ENCODE measurements at regions not wholly inside any gene's neighbourhood (a gene's known extent, or its start where the extent isn't known, plus 50 kb on each side); places are given as distances from the start of the nearest gene placed in this dataset.

DNA sequence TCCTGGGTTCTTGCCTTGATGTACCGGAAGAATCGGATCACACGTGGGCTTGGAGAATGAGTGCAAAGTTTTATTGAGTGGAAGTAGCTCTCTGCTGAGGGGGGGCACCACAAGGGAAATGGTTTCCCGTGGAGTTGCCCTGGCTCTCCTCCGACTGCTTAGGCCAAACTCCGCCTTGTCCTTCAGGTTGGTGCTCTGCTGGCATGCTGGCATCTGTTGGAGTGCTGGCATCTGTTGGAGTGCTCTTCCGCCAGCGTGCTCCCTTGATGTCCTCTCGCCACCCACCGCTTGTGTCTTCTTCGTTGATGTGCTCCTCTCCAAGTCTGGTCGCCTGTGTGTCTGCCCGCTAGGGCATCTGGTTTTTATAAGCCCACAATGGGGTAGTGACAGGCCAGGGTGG, 317.1 kb upstream of the HSF2 start:
- no peak for DNase-seq

DNA sequence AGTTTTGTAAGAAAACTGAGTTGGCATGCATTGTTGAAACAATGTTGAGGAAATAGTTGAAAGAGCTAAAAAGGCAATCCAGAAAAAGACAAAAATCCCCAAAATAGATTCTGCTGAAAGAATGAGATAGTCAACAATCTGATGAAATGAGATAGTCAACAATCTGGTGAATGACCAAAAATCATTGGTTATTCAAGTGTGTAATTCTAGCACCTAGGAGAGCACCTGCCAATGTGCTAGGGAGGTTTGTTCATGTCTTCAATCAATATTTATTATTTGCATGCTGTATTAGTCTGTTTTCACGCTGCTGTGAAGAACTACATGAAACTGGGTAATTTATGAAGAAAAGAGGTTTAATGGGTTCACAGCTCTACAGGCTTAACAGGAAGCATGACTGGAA, 307.1 kb upstream of the HSF2 start:
- no peak for DNase-seq

DNA sequence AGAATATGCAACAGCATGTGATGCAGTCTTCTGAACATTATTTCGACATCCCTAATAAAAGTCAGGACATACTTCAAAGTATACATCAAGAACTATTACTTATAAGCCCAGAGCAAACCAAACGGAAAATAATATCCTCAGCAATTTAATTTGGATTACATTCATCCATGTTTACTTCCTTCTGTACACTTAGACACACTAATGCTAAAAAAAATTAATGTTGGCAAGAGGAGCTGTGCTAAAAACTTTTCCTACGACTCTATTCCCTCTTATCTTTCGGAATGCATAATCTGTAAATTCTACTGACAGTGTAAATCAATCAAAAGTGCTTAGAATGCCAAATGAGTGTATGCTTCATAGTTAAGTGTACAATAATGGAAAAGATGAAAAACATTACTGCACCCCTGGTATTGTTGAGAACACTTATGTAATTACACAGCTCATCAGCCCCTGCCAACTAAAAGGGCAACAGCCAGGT, 301.2 kb upstream of the HSF2 start:
- no peak for DNase-seq

DNA sequence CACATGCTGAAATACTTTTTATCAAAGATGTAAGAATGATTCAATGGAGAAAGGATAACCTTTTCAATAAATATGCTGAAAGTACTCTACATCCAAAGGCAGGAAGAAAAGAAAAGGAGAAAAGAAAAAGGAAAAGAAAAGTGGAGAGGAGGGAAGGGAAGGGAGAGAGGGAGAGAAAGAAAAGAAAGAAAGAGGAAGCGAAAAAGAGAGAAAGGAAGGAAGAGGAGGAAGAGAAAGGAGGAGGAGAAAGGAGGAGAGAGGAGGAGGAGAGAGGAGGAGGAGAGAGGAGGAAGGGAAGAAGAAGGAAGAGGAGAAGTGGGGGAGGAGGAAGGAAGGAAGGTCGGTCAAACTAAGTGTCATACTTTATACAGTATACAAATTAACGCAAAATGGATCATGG, 297.4 kb upstream of the HSF2 start:
- DNase-seq: no peak

DNA sequence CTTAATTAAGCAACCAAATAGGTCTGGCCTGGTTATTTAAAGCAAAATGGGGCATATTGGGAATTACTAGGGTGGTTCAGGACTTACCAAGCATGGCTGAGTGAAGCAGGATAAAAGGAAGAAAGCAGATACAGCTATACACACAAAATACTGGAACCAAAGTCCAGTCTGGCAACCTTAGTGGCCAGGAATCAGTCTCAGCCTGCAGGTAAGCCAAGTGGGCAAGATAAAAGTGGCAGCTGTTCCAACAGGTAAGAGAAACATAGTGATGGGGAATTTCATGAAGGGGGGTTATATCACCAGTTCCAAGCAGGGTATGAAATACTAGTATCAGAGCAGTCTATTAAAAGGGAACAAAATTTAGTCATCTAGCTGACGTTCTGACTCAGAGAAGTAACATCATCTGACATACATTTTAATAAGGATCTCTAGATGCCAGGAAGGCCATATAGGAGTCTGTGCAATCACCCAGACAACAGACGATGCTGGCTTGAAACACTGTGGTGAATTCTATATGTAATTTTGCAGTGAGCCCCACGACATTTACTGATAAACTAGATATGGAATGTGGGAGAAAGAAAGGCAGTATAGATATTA, 292.1 kb upstream of the HSF2 start:
- DNase-seq: no peak

DNA sequence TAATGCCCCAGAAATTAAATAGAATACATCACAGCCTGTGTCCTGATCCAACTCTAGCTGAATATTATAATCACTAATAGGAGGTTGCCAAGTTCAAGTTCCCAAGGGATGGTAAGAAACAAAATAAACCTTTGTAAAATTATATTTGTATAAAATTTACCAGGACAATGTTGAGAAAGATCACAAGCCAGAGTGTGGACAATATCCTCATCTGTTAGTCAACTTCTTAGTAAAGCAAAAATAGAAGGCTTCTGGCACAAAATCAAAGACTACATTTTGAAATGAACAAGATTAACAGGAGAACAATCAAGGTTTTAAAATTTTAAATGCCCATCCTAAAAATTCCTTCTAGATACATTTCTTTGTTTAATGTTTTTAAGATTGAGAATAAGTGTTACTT, 290.4 kb upstream of the HSF2 start:
- no peak for DNase-seq

DNA sequence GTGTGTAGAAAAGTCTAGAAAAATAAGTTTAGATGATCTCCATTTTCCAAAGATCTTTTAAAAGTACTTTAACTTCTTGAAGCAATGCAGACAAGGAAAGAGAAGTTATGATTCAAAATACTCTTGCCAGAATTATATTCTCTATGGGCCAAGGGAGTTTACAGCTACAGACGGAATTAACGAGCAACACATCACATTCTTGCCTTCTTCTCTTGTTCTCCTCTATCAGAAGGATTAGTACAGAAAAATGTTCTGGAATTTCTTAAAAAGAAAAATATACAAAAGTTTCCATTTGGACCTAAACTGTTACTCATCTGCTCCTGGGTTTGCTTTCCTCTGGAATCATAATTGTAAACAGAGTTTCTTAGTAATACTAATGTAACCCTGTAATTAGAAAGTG, 284.7 kb upstream of the HSF2 start:
- no peak for DNase-seq

DNA sequence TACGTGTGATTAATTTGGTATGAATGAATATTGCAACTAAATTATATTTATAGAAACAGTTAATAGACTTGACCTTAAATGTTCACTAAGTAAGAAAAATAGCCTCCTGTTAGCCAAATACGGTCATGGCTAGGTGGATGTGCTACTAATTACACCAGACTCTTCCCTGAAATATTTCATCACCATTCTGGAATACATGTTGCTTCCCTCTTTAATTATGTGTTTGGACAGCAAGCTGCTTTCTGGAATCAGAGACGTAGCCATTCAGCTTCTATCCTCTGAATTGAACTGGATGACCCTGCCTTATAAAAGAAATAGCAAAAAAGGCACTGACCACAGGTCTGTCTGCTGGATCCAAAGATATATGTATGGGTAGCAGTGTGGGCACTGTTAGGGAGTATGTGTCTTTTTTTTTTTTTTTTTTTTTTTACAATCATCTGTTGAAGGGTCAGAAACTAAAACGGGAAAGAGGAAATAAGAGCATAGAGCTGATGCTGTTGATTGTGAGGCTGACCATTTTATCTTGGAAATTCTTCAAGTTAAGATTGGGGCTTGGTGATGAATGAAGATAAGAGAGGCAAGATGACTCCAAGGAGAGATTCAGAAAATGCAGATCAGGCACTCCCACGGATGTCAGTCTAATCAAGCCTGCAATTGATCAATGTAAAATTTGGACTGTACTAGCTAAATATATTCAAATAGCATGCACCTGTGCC, 283.2 kb upstream of the HSF2 start:
- no peak for DNase-seq

DNA sequence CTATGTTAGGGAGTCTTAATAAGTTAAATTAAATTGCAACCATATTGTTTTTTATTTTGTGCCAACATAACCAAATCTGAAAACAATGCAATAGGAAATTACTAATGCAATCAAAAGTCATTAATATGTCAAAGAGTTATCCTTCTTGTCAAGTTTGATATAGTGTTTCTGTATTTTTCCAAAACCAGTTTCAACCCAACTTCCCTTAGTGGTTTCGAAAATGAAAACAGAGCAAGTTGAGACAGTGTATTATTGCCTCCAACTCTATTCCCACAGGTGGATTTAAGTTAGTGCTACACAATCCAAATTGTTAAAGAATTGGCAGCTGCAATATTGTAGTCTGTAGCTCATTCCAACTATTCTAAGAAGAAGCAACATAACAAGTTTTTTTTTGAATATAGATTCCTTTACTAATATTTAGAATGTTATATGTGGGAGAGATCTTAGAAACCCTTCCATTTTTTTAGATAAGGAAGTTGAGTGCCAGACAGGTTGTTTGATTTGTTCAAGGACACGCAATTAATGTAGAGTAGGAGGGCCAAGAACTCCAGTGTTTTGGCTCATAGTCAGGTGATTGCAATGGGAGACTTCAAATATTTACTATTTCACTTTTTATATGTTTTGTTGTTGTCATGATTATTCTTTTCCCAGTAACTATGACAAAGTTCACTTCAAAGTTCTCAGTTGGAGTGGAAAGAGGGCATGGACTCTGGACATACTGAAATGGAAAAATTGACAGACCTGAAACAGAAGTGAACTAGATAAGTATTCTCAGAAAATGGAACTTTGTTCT, 282.4 kb upstream of the HSF2 start:
- DNase-seq: no peak

DNA sequence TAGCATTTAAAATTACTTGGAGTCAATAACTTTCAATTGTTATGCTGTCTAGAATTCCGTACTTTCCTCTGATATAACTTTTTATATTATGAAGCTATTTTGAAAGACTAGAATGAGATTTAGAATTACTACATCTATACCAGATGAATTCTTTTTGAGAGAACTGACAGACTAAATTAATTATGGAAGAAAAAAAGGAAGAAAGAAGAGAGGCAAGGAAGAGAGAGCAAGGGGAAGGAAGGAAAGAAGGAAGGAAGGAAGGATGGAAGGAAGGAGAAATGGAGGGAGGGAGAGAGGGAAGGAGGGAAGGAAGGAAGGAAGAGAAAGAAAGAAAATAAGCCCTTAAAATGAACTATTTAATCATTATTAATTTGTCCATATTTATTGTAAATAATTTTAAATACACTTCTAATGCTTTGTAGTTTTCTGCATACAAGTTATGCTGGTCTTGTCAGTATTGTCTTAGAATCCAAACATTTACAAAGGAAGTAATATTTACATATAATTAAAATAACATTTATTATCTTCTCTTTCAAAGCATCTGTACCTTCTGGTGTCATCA, 280.4 kb upstream of the HSF2 start:
- DNase-seq: no peak

DNA sequence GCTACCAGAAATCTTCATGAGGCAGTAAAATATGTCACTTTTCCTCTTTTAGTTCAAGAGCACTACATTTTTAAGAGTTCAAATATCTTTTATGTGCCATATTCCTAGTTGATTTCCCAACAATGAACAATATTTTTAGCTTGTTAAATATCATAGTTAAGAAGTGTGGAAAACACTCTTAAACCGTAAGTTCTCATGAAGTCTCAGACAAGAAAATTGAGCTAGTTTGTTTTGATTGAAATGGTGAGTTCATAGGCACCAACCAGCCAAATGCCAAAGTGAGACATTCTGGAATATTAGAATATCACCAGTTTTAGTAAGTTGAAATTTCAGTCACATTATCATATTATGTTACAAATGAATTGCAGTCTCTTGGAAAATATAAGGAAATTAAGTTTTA, 277.2 kb upstream of the HSF2 start:
- DNase-seq: no peak

DNA sequence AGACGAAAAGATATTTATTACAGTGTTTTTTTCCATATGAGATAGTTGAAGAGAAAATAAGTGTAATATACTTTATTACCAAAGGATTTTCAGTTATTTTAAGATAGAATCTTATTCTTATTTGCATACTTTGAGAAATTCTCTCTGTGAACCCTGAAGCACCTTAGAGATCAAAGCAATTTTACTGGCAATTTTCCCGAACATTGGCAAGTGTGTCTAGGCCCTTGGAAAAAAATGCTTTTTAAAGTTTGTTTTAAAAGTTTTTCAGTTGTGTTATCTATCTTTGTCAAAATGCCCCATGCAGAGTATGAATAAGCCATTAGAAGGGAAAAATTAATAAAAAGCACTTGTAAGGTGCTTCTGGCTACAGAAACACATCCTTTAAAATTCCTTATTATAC, 276.8 kb upstream of the HSF2 start:
- DNase-seq: no peak

DNA sequence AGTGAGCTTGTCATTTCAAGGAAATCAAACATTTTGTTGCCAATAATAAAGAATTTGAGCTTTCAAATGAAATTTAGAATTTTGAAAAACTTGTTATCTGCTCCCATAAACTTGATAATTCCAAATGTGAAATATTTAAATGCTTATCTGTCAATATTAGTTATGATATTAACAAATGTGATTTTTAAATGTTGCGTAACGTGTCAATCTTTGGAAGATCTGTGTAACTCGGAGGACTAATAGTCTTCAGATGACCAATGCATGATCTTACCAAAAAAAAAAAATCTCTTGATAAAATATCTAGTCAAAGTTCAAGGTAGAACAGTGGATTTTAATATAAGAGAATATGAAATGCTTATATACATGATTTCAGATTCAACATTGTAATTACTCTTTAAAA, 274.5 kb upstream of the HSF2 start:
- no peak for DNase-seq

DNA sequence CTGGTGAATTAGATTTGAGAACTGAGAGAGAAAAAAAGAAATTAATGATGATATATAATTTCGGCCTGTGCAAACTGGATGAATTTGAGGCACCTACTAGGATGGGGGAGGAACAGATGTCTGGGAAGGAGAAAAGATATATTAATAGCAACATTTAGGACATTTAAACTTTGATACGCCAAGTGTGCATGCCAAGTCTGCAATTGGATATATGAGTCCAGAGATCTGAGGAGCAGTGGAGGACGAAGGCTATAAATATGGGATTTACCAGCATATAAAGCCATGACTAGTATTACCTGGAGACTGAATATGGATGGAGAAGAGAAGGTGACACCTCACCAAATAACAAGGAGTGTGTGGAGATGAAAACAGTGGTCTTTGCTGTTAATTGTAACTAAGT, 272.6 kb upstream of the HSF2 start:
- DNase-seq: no peak

DNA sequence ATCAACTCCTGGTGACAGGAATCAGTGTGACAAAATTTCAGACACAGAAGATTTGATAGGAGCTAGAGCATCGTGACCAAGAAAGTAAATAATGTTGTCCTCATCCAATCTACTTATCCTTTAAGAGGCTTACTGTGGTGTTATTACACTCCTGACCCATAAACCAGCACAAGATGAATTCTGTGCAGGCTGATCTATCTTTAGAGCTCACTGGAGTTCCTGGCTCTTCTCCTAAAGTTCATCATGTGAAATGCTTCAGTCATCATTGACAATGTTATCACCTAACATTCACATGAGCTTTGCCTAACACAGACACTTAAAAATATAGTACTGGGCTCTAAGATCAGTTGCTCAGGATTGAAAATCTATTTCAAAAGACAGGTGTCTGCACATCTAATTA, 271.0 kb upstream of the HSF2 start:
- no peak for DNase-seq

DNA sequence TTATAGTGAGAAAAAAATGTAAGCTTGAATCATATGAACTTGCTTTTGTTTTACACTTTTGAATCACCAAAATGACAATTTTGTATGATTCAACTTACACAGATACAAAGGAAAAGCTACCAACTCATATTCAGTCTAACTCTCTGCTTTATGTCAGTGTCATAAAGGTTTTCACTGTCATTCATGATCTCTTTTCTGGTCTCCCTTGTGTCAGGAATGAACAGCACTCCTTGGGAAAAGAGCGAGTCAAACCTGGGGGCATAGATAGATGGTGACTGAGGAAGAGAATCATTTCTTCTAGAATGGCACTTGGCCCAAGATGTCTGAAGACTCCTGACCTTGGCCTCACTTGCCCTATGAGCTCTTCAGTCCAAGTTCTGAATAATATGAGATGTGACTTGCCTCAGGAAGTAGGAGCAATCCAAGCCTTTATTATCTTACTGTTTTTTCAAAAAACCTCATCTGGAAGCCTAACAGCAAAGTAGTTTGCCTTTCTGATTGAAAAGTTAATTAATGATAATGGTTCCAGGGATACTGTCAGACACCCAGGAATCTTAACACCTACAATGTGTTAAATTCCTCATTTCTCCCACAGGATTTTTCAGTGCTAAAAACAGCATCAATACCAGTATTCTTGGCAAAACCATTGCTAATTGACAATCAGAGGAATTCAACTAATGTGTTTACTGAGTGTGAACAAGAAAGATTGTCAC, 270.0 kb upstream of the HSF2 start:
- no peak for DNase-seq

DNA sequence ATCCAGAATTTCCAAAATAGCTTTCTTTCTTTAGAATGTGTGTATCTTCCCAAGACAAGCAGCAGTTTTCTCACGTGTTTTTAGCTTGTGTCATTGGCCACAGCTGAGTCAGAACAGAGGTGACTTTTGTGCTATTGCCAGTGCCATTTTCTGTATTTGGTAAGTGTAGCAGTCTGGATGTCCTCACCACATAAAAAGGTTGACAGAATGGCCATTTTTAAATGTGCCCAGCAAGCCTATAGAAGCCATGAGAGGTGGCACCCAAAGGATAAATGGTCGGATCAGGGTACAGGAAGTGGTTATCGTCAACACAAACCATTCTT, 269.5 kb upstream of the HSF2 start:
- no peak for DNase-seq

DNA sequence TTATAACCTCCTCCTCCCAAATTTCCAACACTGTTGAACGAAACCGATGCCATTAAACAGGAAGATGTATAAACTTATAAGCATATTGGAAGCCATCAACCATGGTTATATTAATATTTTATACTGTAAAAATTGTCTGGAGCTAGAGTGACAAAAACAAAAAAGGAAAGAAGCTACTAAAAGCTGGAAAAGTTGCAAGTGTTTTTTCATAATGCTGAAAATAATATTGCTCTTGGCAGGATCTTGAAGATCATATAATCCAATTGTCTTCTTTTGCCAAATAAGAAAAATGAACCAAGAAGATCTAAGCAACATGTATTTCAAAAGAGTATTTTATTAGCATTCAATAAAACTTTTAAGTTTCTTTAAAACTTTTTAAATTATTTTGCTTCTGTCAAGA, 268.9 kb upstream of the HSF2 start:
- DNase-seq: no peak

DNA sequence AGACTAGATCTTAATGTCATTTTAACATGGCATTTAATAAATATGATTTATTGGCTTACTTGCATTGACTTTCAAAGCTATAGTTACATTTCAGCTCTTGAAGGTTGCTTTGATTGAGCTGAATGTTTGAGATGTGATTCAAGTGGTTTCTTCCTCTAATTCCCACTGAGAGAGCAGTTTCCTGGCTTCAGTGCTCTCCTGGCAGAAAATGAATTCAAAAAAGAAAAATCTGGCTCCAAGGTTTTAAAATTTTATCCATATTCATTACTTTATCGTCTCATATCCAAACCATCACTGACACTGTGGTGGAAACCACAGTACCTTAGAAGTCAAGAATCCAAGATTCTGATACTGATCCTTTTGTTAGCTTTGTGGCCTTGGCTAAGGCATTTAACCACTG, 263.1 kb upstream of the HSF2 start:
- no peak for DNase-seq

DNA sequence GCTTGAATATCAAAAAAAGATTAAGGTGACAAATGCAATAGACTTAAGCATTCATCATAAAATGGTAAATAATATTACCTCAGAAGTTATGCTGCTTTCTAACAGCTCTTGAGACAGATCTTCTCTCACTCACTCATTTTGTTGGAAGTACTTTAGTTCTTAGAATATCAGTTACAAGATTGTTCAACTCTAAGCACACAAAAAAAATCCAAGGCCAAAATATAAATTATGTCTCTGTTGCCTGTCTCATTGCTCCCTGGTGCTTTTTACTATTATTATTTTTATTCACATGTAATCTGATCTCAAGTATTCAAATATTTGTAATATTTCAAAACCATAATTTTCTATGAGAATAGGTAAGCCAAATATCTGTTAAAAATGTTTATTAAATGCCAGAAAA, 259.4 kb upstream of the HSF2 start:
- no peak for DNase-seq

DNA sequence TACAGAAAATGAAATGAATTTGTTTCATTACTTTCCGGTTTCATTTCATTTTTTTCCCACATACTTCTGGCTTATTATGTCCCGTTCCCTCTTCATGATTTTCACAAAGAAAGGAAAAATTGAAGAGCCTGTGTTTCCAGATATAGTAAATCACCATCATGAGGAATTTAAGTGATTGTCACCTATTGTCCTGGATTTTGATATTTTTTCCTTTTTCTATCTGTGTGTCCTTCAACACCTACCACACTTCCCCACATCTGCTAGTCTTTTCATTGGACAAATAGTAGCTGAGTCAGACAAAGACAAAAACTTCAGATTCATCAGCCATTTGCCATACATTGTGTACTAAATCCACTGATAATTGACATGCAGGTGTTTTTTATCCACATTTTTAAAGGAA, 258.2 kb upstream of the HSF2 start:
- DNase-seq: no peak

DNA sequence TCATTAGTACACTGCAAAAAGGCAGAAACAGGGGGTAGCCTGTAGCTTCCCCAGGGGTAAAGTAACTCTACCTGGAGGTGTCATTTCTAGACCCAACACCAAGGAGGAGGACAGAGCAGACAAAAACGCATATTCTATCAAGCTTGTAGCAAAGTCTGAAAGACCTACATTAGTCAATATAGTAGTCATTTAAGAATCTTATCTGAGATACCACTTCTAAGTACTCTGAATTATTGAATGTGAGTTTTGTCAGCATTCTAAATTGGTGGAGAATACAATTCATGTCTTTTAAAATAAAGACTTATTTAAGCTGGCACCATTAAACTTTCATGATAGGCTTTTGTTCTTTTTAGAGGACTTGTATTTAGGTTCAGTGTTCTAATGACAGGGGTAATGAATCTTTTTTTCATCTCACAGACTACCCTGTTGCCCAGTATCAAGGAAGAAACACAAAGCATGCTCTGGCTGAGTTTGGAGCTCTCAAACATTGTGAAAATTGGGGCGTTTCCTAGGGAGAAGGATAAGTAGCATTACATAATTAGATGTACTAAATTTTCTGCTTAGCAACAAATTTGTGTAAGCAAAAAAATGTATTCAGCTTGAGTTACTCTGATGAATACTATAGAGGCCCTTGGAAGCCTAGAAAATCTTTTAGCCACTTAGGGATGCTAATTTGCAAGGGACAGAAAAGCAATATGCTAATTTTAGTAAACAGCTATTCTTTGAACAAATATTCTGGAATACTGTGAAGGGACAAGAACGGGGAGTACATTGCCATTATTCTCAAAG, 255.4 kb upstream of the HSF2 start:
- no peak for DNase-seq

DNA sequence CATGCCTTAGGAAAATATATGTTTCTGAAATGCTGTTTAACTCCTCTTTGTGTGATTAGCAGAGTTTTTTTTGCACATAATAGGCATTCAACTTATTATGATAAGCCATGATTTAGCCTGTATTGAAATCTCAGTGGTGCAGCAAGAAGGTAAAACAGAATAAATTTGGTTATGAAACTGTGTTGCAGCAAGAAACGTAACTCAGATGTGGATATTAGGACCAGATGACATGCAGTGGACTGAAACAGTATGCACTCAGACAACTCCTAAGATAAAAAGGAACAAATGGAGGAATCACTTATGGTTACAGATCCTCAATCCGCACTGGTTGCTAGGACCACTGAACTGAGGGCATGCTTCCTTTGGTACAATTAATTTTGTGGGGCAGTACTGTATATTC, 254.2 kb upstream of the HSF2 start:
- DNase-seq: no peak

Measured in activated CD4-positive, alpha-beta T cell treated with anti-CD3 and anti-CD28 coated beads, Interleukin-2, amount 50 U/mL, for 16 hours (primary cell).